Sigmoid colon (tissue), 4 donors: ENCODE measurements at regions not wholly inside any gene's neighbourhood (a gene's known extent, or its start where the extent isn't known, plus 50 kb on each side); places are given as distances from the start of the nearest gene placed in this dataset.

ENCODE experiments used
- CTCF ChIP-seq, 4 experiments: fragments of 450-650 bp in 3 of 4; fragments of 200-600 bp in 1 of 4; IDR thresholded peaks; one replicate each; pipeline ENCODE4 v1.5.1; 2016 to 2019; ENCODE audit warnings: antibody characterized with exemption in 4 of 4, mild to moderate bottlenecking in 3 of 4, moderate library complexity in 2 of 4
- EP300 ChIP-seq, 4 donors: sonication (generic); formaldehyde crosslinking; IDR thresholded peaks; one replicate each; pipeline ENCODE4 v1.6.1; 2017; ENCODE audit warnings: antibody characterized with exemption in 4 of 4
- POLR2A ChIP-seq, 2 donors: fragments of 450-650 bp; IDR thresholded peaks; one replicate each; pipeline ENCODE4 v1.6.1; 2016; ENCODE audit warnings: antibody characterized with exemption in 2 of 2, mild to moderate bottlenecking in 2 of 2, moderate library complexity in 2 of 2
- POLR2AphosphoS5 ChIP-seq, 4 donors: sonication (generic); formaldehyde crosslinking; IDR thresholded peaks; one replicate each; pipeline ENCODE4 v1.6.1; 2017; ENCODE audit warnings: antibody characterized with exemption in 4 of 4

- TF ChIP-seq CTCF (IDR thresholded peaks at IDR 0.05) (no peak), POLR2AphosphoS5 (IDR thresholded peaks at IDR 0.05) (no peak), POLR2A (IDR thresholded peaks at IDR 0.05) (no peak), EP300 (IDR thresholded peaks at IDR 0.05) (no peak)
Measured at GRCh38 chr14:105817971-105818711, 291.8 kb downstream of the TMEM121 start.
